Cardiac fibroblast (primary cell): ENCODE measurements at regions not wholly inside any gene's neighbourhood (a gene's known extent, or its start where the extent isn't known, plus 50 kb on each side); places are given as distances from the start of the nearest gene placed in this dataset.

Source experiments
- DNase-seq, 2 donors: peaks; one replicate each; pipeline versions ENCODE4 v3.0.0 to v3.0.0-alpha.2; 2010; ENCODE audit warnings: low read depth in 2 of 2
- H3K4me3 ChIP-seq, 2 donors: replicated peaks in 1 of 2; 1 replicate in 1 of 2; 2 replicates in 1 of 2; pipeline ENCODE4 v1.5.1; 2011; ENCODE audit warnings: low read depth in 2 of 2, low read length in 2 of 2, mild to moderate bottlenecking in 2 of 2, moderate library complexity in 1 of 2
- TF ChIP-seq, protein P1 (sequence below): IDR thresholded peaks from one replicate; pipeline ENCODE4 v1.5.1; 2011; ENCODE audit warnings: low read depth, mild to moderate bottlenecking, low read length, inconsistent platforms

GRCh38 chr9:134985451-134985850 lies 67.7 kb upstream of the FCN1 start:
- DNase-seq: no peak
- TF ChIP-seq, protein P1, sequence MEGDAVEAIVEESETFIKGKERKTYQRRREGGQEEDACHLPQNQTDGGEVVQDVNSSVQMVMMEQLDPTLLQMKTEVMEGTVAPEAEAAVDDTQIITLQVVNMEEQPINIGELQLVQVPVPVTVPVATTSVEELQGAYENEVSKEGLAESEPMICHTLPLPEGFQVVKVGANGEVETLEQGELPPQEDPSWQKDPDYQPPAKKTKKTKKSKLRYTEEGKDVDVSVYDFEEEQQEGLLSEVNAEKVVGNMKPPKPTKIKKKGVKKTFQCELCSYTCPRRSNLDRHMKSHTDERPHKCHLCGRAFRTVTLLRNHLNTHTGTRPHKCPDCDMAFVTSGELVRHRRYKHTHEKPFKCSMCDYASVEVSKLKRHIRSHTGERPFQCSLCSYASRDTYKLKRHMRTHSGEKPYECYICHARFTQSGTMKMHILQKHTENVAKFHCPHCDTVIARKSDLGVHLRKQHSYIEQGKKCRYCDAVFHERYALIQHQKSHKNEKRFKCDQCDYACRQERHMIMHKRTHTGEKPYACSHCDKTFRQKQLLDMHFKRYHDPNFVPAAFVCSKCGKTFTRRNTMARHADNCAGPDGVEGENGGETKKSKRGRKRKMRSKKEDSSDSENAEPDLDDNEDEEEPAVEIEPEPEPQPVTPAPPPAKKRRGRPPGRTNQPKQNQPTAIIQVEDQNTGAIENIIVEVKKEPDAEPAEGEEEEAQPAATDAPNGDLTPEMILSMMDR: no peak
- no peak overlapping the region for H3K4me3 ChIP-seq

- H3K4me3 ChIP-seq: no peak overlapping the region
- DNase-seq: no peak
- TF ChIP-seq, protein P1: no peak
These were observed 69.2 kb upstream of the FCN1 start for GRCh38 chr9:134986957-134987356.

DNA sequence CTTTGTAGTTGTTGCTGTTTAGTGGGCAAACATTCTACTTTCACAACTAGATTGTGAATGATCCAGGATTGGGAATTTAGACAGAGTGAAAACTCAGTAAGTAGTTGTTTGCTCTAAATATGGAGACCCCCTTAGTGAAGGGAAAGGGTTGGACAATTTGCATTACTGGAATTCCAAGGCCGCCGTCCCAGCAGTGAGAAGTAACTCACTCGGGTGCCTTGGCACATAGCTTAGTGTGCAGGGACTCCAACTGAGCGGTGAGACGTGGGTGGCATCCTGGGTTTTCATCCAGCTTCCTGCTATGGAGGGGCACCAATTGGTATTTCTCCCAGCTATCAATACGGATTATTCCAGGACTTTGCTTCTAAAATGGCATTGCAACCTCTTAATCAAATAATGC lies 69.7 kb upstream of the FCN1 start:
- no peak overlapping the region for H3K4me3 ChIP-seq
- TF ChIP-seq, protein P1: no peak
- no peak for DNase-seq

DNA sequence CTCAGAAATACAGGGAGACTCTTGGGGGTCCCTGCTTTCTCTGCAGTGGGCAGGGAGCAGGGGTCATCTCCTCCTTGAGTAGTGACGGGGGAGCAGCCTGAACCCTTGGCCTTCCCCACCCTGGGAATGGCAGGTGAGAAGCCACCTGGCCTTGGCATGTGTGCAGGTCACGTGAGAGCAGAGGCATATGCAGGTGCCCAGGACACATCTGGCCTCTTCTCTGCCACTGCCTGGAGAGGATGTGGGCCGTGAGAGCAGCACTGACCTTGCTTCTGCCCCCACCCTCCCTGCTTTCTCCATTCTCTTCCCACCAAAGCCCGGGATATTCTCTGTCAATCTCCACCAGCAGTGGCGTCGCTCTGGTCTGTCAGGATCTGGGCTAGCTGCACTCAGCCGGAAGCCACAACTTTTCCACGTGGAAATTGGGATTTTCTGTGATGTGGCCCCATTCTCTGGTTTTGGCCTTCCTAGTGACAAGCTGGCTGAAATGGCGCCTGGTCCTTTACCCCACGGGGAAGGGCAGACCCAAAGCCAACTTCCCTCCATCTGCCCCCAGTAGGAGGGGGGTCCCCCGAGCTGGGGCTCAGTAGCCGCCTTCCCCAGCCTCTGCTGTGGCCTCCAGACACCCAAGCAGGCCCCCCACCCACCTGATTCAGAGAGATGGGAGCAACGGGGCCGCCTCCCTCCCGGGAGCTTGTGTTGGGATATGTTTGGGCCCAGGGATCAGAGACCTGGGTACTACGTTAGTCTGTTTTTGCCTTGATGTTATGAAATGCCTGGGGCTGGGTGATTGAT lies 70.4 kb upstream of the FCN1 start:
- TF ChIP-seq, protein P1: no peak
- DNase-seq: no peak

DNA sequence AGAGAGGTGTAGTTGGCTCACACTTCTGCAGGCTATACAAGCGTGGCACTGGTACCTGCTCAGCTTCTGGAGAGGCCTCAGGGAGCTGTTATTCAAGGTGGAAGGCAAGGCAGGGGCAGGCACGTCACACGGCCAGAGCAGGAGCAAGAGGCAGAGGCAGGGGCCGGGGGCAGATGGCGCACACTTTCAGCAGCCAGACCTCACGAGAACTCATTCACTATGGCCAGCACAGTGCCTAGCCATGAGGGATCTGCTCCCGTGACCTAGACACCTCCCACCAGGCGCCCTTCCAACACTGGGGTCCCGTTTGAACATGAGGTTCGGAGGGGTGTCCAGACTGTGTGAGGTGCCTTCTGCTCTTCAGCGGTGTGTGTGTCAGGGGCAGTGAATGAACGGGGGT lies 71.0 kb upstream of the FCN1 start:
- DNase-seq: no peak
- TF ChIP-seq, protein P1: no peak
- no peak overlapping the region for H3K4me3 ChIP-seq

More for the DNA sequence above, 70.4 kb upstream of the FCN1 start:
- H3K4me3 ChIP-seq: no peak overlapping the region

- no peak overlapping the region for H3K4me3 ChIP-seq
- TF ChIP-seq, protein P1: no peak
- no peak for DNase-seq
These were observed 71.7 kb upstream of the FCN1 start for GRCh38 chr9:134989206-134990065.
